C4-2B (cell line): ENCODE measurements at regions not wholly inside any gene's neighbourhood (a gene's known extent, or its start where the extent isn't known, plus 50 kb on each side); places are given as distances from the start of the nearest gene placed in this dataset.
"Not testable (repeated sequence)": the region's sequence is repeated elsewhere in the genome, so short reads cannot be mapped to it uniquely, and the experiment has no call there.

Experiments used
- CTCF ChIP-seq: fragments of 450-650 bp; conservative IDR thresholded peaks from 2 replicates; pipeline ENCODE4 v1.5.1; 2017; ENCODE audit warnings: mild to moderate bottlenecking
- ZFX ChIP-seq: fragments of 450-650 bp; IDR thresholded peaks from 2 replicates; pipeline ENCODE4 v1.6.1; 2017

GRCh38 chr21:10016991-10017390, 504.4 kb upstream of the TPTE start:
- TF ChIP-seq CTCF, ZFX: not testable (repeated sequence)
